GM12892 (cell line): ENCODE measurements at regions not wholly inside any gene's neighbourhood (a gene's known extent, or its start where the extent isn't known, plus 50 kb on each side); places are given as distances from the start of the nearest gene placed in this dataset.

Experiments used
- POLR2A ChIP-seq: IDR thresholded peaks from 2 replicates; pipeline ENCODE4 v1.6.1; 2011; ENCODE audit warnings: low read depth, low read length, control low read depth
- POLR2AphosphoS5 ChIP-seq: IDR thresholded peaks from 2 replicates; pipeline ENCODE4 v1.6.1; 2011; ENCODE audit warnings: low read depth, low read length, control low read depth

GRCh38 chr6:14533446-14533845 is 415.9 kb downstream of the CD83 start:
- no peak for TF ChIP-seq POLR2AphosphoS5
- TF ChIP-seq POLR2A: no peak
